ENCODE measurements at regions not wholly inside any gene's neighbourhood (a gene's known extent, or its start where the extent isn't known, plus 50 kb on each side); places are given as distances from the start of the nearest gene placed in this dataset.

- in situ Hi-C loops (cut with MboI; ENCODE audit: low sequenced_read_pairs, unreplicated experiment): no loop called here
- DNase-seq (ENCODE audit: low spot score): no peak
- no peak for TF ChIP-seq CTCF (IDR thresholded peaks at IDR 0.05; ENCODE audit: borderline replicate concordance, control extremely low read depth, extremely low read depth, insufficient read depth, missing control alignments)
Observed at GRCh38 chr11:70577948-70578347, 179.6 kb downstream of the CTTN start.

DNA sequence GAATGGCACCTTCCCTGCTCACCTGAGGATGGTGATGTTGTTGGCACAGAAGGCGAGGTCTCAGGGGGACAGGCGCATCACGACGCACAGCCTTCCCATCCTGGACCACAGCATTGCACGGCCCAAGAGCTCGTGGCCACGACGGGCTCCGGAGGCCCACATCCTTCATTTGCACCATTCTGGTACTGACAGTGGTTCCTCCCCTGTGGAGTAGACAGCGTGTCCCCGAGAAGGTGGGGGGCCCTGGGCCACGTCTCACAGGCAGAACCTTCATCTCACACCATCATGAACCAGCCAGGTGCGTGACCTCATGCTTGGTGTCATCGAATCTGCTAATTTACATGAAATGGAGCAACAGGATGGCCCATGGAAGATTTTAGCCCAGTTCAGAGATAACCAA lies 180.0 kb downstream of the CTTN start:
- no peak for TF ChIP-seq CTCF (IDR thresholded peaks at IDR 0.05; ENCODE audit: borderline replicate concordance, control extremely low read depth, extremely low read depth, insufficient read depth, missing control alignments)
- in situ Hi-C loops (cut with MboI; ENCODE audit: low sequenced_read_pairs, unreplicated experiment): no loop called here
- DNase-seq (ENCODE audit: low spot score): no peak

GRCh38 chr11:70578831-70579230 lies 180.5 kb downstream of the CTTN start:
- no peak for TF ChIP-seq CTCF (IDR thresholded peaks at IDR 0.05; ENCODE audit: borderline replicate concordance, control extremely low read depth, extremely low read depth, insufficient read depth, missing control alignments)
- in situ Hi-C loops (cut with MboI; ENCODE audit: low sequenced_read_pairs, unreplicated experiment): no loop called here
- no peak for DNase-seq (ENCODE audit: low spot score)

DNA sequence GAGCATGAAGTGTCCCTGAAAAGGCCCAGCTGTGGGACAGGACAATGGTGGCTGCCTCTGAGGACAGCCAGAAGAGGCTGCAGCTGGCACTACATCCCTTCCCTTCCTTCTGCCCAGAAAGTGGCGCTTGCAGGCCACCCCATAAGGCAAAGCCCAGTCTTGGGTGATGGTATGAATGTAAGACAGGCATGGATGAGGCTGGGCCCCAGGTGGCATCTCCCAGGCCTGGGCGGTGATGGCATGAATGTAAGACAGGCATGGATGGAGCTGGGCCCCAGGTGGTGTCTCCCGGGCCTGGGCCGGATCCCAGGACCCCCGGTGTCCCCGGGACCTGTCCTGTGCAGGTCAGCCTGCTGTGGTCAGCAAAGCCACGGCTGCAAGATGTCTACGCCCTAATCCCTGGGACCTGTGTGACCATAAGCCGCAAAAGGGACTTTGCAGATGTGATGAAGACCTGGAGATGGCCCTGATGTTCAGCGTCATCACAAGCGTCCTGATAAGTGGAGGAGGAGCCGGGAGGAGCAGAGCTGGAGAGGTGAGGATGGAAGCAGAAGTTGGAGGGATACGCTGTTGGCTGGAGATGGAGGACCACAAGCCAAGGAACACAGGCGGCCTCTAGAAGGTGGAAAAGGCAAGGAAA lies 181.1 kb downstream of the CTTN start:
- in situ Hi-C loops (cut with MboI; ENCODE audit: low sequenced_read_pairs, unreplicated experiment): no loop called here
- TF ChIP-seq CTCF (IDR thresholded peaks at IDR 0.05; ENCODE audit: borderline replicate concordance, control extremely low read depth, extremely low read depth, insufficient read depth, missing control alignments): no peak
- no peak for DNase-seq (ENCODE audit: low spot score)

- no peak for TF ChIP-seq CTCF (IDR thresholded peaks at IDR 0.05; ENCODE audit: borderline replicate concordance, control extremely low read depth, extremely low read depth, insufficient read depth, missing control alignments)
- no peak for DNase-seq (ENCODE audit: low spot score)
- in situ Hi-C loops (cut with MboI; ENCODE audit: low sequenced_read_pairs, unreplicated experiment): no loop called here
Observed at GRCh38 chr11:70580036-70580805, 181.9 kb downstream of the CTTN start.

- DNase-seq (ENCODE audit: low spot score): no peak
- no peak for TF ChIP-seq CTCF (IDR thresholded peaks at IDR 0.05; ENCODE audit: borderline replicate concordance, control extremely low read depth, extremely low read depth, insufficient read depth, missing control alignments)
- in situ Hi-C loops (cut with MboI; ENCODE audit: low sequenced_read_pairs, unreplicated experiment): no loop called here
Observed at GRCh38 chr11:70581991-70582885, 183.9 kb downstream of the CTTN start.
